Sigmoid colon (tissue), 4 donors: ENCODE measurements at regions not wholly inside any gene's neighbourhood (a gene's known extent, or its start where the extent isn't known, plus 50 kb on each side); places are given as distances from the start of the nearest gene placed in this dataset.

Source experiments
- CTCF ChIP-seq, 4 experiments: fragments of 450-650 bp in 3 of 4; fragments of 200-600 bp in 1 of 4; IDR thresholded peaks; one replicate each; pipeline ENCODE4 v1.5.1; 2016 to 2019; ENCODE audit warnings: antibody characterized with exemption in 4 of 4, mild to moderate bottlenecking in 3 of 4, moderate library complexity in 2 of 4
- EP300 ChIP-seq, 4 donors: sonication (generic); formaldehyde crosslinking; IDR thresholded peaks; one replicate each; pipeline ENCODE4 v1.6.1; 2017; ENCODE audit warnings: antibody characterized with exemption in 4 of 4
- POLR2A ChIP-seq, 2 donors: fragments of 450-650 bp; IDR thresholded peaks; one replicate each; pipeline ENCODE4 v1.6.1; 2016; ENCODE audit warnings: antibody characterized with exemption in 2 of 2, mild to moderate bottlenecking in 2 of 2, moderate library complexity in 2 of 2

- TF ChIP-seq CTCF (IDR thresholded peaks at IDR 0.05) (no peak), EP300 (IDR thresholded peaks at IDR 0.05) (no peak), POLR2A (IDR thresholded peaks at IDR 0.05) (no peak)
Observed at GRCh38 chr11:133693110-133693509, 152.2 kb downstream of the SPATA19 start.
